IPS-NIHi11 (cell line): ENCODE measurements at regions not wholly inside any gene's neighbourhood (a gene's known extent, or its start where the extent isn't known, plus 50 kb on each side); places are given as distances from the start of the nearest gene placed in this dataset.
"Not testable (repeated sequence)": the region's sequence is repeated elsewhere in the genome, so short reads cannot be mapped to it uniquely, and the experiment has no call there.

Source experiments
- DNase-seq: peaks from one replicate; pipeline ENCODE4 v3.0.0; 2012; ENCODE audit warnings: mixed read lengths, low spot score

DNA sequence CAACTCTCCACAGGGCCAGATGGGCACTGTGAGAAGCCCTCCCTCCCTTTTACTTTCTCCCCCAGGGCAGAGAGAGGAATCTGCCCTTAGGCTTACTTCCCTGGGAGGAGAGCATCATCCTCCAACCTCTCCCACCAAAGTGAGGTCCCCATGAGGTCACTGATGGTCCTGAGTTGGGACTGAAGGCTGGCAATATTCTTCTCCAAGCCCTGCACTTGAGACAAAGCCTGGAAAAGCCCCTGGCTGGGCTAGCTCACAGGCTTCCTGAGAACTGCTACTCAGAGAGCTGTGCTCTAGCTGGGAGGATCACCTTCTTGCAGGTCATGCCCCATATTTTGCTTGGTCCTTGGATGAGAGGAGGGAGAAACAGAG lies 110.0 kb upstream of the MEF2A start:
- DNase-seq: no peak

DNA sequence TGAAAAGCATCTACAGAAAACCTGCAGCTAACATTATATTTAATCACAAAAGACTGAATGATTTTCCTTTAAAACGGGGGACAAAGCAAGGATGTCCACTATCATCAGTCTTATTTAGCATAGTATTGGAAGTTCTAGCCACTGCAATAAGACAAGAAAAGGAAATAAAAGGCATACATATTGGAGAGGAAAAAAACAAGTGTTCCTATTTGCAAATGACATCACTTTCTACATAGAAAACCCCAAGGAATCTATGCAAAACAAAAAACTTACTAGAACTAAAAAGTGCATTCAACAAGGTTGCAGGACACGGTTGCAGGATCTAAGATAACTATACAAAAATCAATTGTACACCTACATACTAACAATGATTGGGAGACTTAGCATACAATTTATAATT lies 101.6 kb upstream of the MEF2A start:
- no peak for DNase-seq

DNA sequence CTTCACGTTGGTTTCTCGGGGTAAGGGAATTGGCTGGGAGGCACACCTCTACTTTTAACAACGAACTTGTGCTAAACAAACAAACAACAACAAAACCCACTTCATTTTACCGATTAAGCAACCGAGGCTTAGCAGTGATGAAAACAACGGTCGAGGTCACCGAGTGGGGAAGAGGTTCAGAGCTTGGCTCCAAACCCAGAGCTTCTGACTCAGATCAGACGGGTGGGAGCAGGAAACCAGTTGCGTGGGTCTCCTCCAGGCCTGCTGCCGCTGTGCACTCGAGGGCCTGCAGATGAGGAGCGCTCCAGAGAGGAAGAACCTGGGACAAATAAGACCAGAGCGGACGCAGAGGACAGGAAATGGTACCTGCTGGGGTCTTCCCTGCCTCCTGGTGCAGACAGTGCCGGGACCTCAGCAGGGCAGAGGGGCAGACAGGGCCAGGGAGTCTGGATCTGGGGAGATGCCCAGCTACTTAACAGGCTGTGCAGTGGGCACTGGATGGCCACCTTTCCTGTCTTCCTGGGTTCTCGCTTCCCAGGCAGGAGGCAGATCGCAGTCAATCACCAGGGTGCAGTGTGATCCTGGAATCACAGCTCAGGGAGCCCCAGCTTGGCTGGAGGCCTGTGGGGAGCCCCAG lies 99.0 kb upstream of the MEF2A start:
- DNase-seq: no peak

DNA sequence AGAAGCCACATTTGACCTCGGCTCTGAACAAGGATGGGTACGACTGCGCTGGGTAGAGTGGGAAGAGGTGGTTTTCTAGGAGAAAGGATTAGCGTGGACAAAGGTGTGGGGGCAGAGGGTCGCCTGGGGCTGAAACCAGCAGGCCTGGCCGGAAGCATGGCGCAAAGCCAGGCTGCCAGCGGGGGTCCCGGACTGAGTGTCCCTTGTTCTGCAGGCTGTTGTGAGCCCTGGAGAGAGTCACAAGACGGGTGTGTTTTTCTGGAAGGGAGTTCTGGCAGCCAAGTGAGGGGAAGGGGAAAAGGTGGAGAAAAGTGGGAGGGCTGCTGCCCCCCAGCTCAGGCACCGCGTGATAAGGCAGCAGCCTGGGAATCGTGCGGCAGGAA lies 98.5 kb upstream of the MEF2A start:
- DNase-seq: no peak

DNA sequence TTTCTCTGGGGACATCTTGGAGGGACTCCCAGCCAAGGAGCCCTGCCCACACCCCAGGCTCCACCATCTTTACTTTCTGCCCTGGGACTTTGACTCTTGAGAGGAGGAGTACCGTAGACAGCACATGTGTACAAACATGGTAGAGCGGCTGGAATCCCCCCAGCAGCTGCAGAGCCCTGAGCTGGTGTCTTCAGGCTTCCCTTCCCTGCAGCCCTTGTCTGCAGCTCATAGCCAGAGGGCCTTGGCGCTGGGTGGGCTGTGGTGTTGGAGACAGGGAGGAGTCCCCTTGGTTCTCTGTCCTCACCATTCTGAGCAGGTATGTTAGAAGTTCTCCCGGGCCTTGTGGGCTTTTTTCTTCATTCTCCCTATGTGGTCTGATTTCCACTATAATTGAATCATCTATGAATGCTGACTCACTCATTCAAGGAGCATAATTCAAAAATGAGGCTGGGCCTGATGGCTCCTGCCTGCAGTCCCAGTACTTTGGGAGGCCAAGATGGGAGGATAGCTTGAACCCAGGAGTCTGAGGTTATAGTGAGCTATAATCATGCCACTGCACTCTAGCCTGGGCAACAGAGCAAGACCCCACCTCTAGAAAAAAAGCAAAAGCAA lies 97.8 kb upstream of the MEF2A start:
- no peak for DNase-seq

DNA sequence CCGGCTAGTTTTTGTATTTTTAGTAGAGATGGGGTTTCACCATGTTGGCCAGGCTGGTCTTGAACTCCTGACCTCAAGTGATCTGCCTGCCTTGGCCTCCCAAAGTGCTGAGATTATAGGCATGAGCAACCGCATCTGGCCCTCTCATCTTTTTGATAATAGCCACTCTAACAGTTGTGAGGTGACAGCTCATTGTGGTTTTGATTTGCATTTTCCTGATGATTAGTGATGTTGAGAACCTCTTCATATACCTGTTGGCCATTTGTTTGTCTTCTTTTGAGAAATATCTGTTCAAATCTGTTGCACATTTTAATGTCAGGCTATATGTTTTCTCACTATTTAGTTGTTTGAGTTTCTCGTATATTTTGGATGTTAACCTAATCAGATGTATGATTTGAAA lies 95.6 kb upstream of the MEF2A start:
- DNase-seq: not testable (repeated sequence)

DNA sequence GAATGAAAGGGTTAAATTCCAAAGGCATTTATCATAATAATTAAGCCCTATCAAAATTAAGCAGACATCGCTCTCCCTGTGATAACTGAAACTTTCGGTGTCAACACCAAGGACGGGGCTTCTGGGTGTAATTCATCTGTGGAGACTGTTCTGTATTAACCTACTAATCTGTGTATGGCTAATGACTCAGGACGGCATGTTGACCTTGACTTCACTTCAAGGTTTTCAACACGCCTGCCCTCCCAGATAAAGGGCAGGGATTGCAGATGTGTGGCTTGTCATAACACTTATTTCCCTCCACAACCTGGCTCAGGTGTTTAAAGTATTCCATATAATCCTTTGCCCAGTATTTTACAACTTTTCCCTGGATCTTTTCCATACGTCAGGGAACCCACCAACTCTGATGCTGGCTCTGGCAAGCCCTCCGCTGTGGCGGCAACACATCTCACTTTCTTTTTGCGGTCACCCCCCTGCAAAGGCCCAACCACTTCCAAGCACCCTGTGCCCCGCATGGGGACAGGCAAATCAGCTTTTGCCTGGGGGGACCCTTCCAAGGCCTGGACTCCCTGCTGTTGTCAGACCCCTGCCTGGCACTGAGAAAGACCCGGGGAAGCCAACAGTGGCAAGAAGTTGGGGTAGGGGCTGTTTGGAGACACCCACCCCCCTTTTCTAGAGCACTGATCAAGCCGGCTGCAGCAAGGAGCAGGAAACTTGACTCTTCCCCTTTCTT lies 93.2 kb upstream of the MEF2A start:
- DNase-seq: no peak

DNA sequence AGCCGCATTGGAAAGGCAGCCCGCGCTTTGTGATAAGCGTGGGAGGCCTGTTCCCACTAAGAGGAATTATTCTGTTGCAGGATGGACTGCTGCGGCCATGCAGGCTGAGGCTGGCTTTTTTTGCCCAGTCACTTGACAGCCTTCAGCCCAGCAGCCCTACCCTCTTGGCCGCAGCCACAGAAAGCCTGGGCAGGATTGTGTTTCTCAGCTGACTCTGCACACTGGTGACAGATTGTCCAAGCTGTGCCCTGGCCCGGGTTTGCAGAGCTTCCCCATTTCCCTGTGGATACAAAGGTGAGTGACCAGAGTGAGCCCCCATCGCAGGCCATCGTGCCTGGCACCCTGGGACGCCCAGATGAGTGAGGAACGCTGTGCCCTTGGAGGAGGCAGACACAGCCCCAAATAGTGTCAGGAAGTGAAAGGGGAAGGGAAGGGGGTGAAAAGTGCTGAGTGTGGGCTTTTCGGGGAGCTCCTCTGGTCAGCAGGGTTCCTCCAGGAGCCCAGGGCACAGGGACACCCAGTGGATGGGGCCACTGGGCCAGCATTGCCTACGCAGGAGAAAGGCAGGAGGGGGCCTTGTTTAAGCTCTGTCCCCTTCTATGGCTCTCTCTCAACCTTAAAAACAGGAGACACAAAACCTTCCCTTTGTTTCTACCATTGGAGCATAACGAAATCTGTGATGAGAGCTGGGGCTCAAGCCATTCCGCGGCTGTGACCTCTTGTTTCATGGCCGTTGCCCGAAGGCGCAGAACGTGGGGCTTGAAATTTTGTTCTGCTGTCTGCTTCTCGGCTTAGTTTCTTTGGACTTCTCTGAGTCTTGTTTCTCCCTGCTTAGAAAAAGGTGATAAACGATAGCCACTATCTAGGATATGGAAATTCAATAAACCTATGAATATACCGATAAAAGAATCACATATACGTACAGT lies 91.5 kb upstream of the MEF2A start:
- no peak for DNase-seq

DNA sequence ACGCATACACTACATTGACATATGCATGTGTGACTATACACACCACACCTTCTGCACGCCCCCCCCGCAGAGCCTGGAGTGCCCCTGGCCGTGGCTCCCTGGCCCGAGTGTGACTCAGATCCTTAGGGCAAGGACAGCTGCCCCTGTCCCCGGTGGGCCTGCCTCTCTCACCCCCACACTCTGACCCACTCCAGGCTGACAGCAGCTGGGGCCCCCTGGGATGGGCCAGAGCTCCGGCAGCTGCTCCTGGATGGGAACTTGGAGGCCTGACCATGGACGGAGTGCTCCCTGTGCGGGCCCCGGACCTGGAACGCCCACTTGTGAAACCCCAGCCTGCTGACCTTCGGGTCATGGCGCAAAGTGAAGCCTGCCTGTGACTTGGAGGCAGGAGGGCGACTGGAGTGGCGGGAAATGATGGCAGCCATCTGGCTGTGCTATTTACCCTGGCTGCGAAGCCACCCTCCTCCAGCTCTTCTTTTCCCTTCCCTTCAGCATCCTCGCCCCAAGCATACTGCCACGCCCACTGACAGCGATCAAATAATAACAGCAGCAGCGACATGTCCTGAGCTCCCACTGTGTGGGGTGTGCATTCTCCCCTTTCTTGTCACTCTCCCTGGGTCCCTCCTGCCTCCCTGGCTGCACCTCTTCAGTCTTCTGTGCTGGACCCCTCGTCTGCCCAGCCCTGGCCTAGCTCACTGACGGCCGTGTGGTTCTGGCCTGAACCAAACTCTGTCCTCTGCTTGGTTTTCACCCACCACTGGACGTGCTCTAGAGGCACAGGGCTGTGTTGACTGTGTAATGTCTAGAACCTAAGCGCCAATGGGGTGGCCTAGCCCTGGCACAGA lies 90.7 kb upstream of the MEF2A start:
- no peak for DNase-seq

DNA sequence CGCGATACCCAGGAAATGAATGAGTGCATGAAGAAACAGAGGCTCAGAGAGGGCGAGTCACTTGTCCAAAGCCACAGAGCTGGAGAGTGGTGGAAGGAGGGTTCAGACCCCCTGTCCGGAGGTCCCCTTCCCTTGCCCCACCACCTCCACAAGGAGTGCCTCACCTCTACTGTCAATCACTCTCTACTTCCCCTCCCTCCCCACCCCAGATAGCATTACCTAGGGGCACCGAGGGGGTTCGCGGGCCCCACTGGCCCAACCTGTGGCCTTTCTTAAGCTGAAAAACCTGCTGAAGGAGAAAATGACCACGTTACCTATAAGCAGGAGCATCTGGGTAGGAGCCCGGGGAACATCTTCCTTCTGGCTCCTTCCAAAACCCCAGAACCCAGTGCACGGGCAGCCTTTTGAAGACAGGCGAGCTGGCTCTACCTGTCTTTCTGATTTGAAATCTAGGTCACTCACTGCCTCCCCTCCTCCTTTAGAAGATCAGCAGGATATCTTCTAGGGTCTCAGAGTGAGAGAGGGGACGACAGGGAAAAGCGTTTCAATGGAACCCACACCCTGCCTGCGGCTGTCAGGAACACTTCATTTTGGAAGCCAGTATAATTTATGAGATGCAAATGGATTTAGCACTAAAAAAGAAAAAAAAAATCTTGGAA lies 89.9 kb upstream of the MEF2A start:
- DNase-seq: no peak

DNA sequence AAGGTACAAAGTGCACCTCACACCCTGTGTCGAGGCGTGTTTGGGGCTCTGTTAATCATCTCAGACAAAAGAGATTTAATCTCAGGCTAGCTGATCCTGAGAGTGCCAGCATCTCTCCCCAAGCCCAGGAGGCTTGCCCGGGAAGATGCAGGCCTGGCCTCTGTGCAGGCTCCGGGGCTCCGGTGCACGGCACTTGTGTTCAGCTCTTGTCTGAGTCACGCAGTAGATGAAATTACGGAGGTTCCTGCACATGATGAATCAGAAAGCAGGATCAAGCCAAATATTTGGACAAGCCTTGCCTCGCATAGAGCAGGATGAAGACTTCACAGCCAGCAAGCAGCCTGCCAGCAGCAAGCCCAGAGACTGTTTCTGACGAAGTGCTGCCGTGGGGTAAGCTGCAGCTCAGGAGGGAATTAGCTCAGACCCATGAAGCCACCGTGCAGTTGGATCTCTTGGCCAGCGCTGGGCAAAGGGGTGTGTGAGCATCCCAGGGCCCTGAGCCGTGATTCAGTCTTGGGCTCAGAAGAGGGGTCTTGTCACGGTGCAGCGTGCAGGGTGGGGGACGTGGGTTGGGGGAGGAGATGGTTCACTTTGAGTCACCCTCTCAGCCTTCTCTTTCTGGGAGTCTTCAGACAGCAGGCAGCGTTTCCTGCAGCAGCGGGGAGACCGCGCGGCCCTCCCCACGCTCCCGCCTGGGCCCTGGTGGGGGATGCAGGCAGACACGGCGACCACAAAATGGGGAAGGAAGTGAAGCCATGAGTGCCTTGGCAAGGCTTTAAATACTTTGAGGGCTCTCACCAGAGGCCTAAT lies 89.2 kb upstream of the MEF2A start:
- DNase-seq: no peak

DNA sequence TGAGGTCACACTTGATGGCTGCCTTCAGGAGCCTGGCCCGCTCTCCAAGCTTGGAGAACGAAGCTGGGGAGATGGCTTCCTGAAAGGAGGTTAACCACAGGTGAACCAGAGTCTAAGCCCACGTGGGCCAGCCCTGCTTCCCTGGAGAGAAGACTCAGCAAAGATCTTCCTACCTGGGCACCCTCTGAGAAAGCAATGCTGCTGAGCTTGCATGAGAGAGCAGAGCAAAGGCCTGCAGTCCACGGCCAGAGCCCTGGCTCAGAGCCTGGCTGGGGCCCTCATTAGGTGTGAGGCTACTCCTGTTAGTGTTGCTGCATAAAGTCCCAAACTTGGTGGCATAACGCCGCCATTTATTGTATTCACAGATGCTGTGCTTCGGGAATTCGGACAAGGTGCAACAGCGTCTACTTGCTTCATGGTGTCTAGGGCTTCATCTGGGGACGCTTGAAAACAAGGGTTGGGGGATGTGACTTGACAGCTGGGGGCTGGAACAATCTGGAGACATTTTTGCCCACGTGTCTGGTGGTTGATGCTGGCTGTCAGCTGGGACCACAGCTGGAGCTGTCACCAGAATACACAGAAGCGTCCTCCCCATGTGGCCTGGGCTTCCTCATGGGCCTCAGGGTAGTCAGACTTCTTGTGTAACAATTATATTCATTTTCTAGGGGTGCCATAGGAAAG lies 87.9 kb upstream of the MEF2A start:
- DNase-seq: no peak

DNA sequence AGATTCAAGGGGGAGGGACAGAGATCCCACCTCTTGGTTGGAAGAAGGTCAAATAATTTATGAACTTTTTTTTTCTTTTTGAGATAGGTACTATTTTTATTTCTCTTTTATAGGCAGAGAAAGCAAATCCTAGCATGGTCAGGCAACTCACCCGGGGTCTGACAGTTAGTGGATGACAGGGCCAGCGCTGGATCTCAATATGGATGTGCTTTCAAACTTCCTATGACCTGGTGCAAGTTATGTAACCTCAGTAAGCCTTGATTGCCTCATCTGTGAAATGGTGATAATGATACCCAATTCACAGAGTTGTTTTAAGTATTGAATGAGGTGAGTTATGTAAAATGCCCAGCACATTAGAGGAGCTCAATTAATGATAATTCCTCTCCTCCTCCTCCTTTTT lies 86.8 kb upstream of the MEF2A start:
- DNase-seq: no peak

DNA sequence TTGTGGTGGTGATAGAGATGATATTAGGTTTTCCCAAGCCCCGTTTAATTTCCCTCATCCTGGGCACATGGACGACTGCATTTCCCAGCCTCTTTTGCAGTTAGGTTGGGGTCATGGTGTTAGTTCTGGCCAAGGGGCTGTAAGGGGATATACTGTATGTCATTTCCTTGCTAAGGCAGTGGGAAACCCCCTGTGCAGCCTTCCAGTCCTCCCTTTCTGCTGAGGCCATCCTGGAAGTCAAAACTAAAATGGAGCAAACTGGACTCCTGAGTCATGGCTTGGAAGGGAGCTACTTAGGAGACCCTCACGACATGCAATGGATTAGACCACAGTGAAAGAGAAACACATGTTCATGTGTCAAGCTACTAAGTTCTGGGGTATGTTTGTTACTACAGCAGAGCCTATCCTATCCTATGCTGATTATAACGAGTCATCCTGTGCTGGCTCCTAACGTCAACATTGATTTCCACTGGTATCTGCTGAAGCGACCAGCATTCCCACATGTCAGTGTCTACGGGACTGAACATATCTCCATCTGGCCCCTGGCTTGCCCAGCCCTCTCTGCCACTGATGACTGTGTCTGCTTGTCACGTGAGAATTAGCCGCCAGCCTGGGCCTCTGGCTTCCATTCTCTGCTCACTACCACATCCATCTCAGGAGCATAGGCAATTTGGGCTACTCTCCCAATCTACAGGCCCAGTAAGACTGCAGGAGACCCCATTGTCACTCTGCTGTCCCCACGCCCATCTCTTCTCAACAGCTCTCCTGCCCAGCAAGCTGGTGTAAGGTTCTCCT lies 85.6 kb upstream of the MEF2A start:
- DNase-seq: no peak

DNA sequence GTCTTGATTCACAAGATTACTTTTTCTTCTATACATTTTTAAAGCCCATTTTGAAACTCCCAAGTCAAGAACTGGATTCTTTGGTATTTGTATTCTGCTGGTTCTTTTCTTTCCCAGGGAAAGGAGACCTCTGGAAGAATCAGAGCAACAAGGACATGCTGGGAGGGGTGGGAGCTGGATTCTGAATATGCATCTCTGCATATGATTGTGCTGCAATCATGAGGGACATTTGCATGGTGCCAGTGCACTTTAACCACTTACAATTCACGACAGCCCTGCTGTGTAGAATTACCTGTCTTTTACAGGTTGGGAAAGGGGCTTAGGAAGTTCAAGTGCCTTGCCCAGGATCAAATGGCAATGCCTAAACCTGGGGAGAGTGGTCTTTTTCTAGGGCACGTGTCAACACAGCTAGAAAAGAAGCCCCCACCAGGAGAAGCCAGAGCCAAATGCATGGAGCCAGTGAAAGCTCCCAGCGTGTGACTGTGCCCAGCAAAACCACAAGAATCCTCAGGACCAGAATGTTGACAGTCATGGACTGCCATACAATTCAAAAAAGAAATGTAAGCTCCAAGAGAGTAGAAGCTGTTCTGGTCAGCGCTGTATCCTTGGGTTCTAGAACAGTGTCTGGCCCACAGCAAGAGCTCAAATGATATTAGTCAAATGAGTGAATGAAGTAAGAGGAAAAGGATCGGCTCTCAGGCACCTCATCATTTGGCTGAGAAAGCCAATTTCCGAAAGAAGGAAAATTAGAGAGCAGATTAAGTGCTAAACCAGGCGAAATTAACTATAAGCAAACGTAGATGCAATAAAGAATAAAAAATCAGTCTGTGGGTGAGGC lies 84.5 kb upstream of the MEF2A start:
- no peak for DNase-seq

DNA sequence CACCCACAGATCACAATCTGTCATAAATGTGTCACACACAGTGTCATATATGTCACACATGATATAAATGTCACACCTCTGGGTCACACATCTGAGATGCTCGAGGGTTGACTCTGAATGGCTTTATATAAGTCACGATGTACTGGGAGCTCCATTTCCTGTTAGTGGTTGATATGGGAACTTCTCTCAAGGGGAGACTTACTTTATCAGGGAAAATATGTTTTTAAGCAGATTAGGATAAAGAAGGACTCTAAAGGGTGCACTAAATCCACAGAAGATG lies 83.9 kb upstream of the MEF2A start:
- no peak for DNase-seq

DNA sequence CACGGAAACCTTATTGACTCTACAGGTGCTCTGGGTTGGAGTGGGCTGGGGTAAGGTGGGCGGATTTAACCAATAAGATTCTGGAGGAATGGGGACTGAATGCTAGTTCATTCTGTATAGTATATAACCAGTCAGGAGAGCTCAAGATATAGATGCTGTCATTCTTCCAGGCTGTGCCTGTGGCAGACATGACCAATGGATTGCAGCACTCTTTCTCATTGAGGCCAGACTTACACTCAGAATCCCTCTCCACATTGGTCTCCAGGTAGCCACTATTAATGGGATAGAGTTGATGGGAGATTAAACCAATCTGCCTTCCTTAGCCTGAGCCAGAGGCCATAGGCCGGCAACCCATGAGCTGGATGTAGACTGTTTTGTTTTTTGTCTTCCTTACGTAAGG lies 82.8 kb upstream of the MEF2A start:
- DNase-seq: no peak
